ELF-1 (cell line): ENCODE measurements at regions not wholly inside any gene's neighbourhood (a gene's known extent, or its start where the extent isn't known, plus 50 kb on each side); places are given as distances from the start of the nearest gene placed in this dataset.

Experiments
- DNase-seq: peaks from one replicate; pipeline ENCODE4 v3.0.0-alpha.2; 2016; ENCODE audit warnings: low read depth, low spot score

DNA sequence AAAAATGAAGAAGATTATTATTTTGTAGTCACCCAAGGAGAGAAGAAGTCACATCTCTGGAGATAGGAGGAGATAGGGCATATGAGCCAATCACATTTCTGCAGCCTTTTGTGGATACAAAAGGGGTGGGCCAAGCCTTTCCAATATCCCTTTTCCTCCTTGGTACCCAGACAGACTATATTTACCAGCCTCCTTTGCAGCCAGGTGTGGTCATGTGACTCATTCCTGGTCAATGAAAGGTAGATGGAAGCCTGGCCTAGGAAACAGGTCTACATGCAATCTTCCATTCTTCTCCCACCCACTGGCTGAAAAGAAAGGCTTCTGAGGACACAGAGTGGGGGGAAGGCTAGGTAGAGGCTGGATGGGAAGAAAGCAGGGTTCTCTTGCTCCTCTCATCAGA is 58.1 kb upstream of the ERG start:
- no peak for DNase-seq

DNA sequence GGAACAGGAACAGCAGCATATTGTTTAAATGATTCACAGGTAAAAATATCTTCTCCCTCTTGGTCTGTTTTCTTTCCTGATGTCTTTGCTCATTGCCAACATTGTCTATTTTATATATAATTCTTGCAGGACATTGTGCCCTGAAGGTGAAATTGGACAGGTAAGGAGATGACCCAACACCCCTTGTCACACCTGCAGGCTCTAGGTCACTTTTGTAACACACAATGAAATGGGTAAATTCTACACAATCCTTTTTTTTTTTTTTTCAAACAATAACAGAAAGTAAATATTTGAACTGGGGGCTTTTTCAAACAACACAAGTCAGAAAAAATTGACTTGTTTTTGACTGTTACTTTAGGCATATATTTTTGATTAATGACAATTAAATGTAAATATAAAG is 62.9 kb upstream of the ERG start:
- no peak for DNase-seq

DNA sequence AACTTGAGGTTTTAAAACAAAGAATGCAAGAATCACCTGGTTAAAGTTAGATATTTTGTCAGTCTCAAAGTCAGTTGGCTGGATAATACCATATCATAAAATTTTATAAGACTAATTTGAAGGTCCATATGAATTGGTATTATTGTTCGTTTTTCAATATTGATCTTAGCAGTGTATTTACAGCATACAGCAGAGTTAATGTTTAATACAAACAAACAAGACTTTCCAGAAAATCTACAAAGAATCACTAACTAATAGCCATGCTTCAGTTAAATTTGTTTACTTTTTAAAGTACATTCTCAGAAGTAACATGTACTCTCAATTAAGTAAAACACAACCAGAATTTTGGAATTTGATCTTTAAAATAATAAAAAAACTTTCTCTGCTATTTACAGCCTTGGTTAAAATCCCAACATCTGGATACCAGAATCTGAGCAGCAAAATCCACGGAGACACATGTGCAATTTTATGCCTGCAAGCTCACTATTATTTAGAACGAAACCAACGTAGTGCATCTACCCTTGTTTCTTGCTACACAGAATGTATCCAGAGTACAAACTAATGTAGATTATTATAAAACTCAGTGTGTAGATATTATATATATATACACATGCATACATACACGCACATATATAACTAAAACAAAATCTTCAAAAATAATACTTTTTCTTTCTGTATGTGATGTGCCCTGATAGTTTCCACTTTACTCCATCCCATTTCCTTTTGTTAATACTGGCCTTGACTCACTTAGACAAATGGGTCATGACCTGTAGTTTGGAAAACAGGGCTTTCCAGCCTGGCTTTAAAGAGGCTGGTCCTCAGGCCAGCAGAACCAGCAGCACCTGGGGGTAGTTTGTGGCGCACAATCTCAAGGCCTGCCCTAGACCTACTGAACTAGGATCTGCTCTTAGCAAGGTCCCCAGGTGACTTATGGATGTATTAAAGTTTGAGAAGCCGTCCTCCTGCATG is 63.6 kb upstream of the ERG start:
- no peak for DNase-seq

DNA sequence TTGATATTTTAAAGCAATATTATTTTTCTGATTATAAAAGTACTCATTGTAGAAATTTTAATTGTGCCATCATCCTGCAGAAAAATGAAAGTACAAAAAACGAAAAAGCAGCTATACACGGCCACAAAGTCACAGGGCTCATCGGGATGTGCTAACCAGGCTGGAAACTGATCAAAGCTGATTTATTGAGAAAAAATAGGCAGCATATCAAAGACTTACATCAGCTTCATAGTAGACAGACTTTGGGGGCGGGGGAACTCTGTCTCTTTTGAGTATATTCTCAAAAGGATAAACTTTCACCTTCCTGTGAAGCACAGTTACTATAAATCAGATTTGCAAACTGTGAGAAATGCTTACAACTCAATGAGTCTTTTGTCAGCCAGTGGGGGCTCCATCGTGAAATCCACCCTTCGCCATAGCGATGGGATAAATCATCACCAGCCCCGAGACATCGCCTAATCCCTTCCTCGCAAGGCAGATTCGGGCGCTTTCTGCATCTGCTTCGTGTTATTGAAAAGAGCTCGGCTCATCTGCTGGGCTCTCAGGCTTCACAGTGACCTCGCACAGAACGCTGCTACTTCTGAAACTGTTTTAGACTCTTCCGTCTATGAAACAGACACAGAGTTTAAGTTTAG is 69.2 kb upstream of the ERG start:
- peak; percentile 11 for DNase-seq

DNA sequence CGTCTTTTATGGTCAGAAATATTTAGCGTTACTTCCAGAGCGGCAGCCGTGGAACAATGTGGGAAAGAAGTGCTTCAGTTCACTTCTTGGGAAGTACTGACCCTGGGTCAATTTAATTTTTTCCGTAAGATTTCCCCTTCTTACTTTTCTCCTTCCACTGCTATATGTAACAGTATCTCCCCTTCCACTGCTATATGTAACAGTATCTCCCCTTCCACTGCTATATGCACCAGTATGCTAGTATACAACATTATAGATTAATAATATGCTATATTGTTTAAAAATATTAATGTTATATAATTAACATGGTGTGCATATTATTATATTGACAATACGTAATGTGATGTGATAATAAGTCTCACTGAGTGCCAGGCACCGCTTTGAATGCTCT is 69.7 kb upstream of the ERG start:
- DNase-seq = no peak

DNA sequence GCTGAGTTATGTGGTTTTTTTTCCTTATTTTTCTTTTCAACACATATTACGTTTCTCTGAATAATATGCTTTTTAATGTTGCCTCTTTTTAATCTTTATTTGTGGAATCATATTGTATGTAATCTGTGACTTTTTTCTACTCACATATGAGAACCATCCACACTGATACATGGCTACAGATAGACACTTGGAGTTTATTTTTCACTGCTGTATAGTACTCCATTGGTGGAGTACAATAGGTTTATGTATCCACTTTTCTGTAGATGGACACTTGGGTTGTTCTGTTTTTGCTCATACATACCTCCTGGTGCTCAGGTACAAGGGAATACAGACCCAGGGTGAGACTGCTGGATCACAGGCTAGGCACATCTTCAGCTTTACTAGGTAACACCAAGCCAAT is 71.5 kb upstream of the ERG start:
- no peak for DNase-seq

DNA sequence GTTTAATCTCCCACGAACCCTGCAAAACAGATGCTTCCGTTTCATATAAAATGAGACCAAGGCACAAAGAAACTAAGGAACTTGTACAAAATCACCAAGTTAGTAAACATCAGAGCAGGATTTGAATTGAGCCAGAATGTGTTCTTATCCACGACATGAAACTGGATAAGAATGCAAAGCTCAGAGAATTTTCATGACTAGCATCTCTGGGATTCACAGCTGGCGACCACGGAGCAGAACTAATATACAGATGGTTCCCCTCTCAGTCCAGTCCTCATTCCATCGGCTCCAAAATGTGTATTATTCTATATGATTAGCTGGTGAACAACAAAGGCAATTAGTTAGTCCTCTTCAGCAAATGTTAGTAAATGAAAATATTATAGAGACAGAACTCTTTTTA is 72.3 kb upstream of the ERG start:
- DNase-seq = no peak

DNA sequence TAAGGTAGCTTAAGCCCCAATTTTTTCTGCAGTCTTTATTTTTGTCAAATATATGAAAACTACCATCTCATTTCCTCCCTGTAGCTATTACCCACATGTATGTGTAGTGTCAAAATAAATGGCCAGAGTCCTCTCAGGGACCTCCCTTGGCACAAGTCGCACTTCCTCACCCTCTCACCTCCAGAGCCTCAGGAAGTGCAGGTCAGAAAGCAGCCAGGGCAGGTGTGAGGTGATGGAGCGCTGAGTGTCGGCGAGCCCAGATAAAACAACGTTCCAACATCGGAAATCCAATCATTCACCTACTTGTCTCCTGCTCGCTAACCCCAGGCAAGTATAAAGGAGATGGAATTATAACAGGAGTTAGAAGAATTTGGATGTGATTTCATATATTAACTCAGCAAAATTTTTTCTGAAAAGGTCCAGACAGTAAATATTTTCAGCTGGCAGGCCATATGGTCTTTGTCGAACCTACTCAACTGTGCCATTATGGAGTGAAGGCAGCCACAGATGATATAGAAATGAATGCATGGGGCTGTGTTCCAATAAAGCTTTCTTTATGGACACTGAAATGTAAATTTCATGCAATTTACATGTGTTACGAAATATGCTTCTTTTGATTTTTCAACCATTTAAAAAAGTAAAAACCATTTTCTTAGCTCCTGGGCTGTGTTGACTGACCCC is 76.8 kb upstream of the ERG start:
- DNase-seq = no peak

DNA sequence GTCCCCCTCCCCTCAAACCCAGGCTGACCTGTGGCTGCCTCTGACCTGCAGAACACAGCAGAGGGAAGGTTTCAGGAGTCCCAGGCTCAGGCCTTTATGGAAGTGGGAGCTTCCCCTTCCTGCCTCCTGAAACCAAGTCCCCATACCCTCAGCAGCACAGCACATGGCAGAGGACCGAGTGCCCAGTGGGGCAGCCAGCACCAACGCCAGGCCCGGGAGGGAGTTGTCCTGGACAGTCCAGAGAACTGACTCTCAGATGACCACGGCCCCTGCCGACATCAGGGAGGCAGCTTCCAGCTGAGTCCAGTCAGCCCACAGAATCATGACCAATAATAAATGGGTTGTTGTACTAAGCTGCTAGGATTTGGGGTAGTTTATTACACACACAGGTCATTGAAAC is 79.6 kb upstream of the ERG start:
- no peak for DNase-seq

DNA sequence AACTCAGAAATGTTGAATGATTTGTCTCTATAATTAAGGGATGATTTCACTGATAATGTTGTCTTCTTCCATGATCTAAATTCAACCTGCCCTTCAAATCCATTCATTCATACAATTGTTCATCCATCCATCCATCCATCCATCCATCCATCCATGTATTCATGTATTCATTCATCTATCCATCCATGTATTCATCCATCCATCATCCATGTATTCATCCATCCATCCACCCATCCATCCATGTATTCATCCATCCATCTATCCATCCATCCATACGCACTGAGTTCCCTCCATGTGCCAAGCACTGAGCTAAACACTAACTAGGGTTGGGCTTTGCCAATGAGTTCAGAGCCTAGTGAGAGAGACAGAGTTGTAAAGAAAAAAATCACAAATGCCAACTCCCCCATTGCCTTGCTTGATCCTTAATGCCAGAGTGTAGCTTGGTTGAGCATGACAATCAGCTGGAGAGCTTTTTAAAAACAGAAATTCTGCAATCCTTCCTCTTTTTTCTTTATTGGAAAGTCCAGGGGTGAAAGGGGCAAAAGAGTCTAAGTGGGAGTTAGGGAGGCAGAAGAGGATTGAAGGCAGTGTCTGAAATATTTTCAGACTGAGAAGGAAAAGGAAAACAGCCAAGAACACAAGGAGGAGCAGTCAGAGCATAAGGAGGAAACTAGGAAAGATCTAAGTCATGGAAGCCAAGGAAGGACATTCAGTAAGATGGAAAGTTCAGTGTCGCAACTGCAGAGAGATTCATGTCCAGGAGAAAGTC is 92.4 kb upstream of the ERG start:
- no peak for DNase-seq

DNA sequence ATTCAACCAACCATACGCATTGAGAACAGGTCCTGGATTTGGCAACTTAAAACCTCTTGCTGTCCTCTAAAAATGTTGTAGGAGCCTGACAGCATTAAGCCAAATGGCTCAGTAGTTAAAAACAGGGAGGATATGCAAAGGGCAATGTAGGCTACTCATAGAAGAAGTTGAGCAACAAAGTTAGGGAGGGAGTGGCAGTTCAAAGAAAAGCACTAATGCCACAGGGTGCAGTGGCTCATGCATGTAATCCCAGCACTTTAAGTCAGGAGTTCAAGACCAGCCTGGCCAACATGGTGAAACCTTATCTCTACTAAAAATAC is 92.9 kb upstream of the ERG start:
- no peak for DNase-seq

DNA sequence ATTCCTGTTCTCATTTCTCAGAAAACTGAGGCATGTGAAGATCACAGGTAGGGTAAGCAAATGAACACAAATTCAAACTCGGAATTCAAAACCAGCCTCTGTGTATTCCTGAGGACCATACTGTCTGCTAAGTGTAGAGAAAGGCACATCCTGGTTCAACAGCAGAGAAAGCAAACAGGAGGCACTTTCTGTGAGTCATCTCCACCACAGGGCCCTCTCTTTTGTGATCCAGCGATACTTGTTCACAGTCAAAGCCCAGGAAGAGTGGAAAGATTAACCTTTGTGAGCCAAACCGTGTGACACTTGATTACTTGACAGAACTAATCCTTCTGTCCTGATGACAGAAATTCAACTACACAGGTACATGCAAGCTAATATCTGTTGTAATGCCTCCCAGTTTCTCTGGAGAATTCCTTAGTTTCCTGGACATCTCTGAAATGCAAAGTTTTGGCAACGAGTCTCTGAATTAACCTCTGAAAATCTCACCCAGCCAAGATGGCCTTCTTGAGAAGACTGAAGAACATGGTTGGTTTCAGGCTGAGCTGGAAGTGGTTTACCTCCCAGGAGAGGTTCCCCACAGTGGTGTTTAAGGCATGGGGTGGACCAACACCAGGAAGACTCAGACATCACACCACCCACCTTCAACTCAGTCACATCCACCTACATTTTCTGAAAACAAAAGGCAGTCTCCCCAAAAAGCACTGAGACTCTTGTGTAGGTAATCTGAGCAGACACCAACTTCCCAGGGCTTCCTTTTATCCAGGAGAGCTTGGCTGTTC is 98.2 kb upstream of the ERG start:
- DNase-seq = no peak

DNA sequence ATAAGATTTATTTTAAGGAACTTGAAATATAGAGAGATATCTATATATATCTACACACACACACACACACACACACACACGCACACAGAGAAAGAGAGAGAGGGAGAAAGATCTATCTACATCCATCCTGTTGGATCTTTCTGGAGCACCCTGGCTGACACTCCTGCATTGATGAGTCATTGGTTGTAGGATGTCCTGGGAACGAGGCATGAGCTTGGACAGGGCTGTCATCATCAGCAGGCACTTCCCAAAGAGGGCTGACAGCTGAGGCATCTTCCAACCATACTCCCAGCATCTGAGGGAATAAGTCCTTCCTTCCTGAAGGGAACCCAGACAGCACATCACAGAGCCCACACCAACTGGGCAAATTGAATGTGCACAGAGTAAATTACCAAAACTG is 99.1 kb upstream of the ERG start:
- no peak for DNase-seq

DNA sequence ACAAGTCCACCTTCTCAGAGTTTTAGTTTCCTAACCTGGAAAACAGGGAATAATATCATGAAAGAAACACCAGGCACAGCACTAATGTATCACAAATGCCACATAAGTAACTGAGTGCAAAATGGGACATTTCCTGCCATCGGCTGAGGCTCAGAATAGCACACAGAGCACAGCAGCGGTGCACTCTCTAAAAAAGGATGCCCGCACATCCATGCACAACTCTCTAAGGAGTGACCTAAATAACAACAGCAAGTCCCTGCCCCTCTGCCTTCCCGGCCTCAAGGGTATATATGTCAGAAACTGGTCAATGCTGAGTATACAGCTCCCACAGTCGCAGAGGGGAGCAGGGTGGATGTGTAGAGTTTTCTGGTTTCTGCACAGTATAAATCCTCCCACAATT is 100.1 kb upstream of the ERG start:
- no peak for DNase-seq

DNA sequence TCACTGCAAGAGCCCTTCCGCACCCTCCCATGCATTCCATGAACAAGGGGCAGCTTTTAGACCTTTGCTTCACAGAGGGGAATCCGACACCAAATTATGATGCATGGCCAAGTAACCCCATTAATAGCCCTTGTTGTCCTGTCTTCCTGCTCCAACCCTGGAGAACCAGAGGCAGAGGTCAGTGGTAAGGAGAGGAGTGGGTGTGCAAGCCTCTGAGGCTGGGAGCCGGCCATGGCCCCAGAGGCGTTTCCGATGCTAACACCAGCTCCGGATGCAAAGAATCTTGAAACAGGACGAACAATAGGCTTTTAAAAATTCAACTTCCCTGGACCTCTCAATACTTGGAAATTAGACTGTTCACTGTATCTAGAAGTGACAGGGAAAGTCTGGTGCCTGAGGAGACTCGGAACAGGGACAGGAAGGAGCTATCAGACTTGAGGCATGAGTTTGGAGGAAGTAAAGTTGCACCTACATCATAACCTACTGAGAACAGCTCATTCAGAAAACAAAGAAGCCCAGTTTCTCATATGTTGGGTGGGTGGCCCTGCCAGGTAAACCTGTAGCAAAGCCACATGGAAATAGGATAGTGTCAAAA is 101.2 kb upstream of the ERG start:
- DNase-seq = no peak

DNA sequence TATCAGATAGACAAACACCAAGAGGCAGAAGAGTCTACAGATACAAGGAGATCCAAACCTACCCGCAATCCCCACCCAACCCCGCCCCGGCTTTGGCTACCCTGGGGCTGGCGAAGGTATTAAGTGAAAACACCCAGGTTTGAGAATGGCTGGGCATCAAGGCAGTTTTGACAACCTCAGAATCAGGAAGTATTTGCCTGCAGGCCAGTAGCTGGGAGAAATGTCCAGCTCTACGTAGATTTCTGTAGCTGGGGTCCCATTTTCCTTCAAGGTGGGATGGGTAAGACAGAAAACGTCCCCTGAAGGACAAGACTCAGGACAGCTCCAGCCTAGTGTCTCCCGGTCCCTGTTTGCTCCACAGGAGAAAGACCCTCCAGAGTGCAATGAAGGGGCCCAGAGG is 101.8 kb upstream of the ERG start:
- DNase-seq = no peak

DNA sequence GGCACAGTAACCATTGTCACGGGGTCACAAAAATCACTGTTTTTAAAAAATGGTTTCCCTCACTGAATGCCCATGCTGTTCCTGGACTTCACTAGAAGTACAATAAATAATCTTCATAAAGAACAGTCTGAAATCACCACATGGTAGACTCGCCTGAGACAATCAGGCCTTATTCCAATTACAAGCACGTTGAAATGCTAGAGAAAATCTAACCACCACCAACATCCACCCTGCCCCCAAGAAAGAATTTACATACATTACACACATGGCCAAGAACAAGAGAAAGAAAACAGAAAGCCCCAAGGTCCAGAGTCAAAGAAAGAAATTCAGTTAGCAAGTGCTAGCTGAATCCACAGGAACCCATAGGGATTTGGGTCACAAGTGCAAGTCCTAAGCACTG is 107.0 kb upstream of the ERG start:
- DNase-seq = no peak

DNA sequence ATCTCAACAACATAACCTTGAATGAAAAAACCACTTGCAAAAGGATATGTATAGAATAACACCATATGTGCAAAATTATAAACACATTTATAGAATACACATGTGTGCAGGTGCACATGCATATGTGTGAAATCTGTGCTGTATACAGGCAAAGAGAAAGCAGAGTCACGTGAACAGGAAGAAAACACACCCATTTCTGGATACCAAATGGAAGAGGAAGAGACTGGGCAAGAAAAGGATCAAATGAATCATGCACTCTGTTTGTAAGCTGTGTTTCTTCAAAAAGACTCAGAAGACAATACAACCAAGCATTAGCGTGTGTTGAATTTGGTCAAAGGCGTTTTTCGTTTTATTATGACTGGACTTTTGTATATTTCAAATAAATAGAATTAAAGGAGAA is 111.3 kb upstream of the ERG start:
- no peak for DNase-seq

DNA sequence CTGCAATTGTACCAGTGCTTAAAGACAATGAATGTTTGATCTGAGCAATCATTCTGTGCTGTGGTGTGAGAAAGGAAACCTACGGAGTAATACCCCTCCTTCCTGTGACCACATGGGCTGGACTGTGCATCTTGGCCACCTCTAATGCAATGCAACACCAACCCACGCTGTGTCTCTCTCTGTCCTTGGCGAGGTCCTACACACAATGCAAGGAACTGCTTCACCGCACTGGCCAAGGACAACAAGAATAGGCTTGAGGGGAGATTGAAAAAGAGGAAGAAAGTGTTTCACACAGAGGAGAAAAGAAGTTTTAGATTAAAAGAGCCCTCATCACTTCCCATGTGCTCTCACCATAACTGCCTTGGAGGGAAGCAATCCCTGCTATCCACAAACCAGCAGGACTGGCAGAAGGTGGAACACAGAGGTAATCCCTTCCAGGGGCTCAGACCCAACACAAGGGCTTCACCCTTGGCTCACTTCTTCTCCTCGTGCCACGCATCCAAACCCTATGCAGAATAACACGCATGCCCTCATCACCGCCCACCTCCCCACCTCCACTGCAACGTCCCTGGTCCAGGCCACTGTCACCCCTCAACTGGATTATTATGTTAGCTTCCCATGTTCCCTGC is 112.5 kb upstream of the ERG start:
- DNase-seq = no peak

DNA sequence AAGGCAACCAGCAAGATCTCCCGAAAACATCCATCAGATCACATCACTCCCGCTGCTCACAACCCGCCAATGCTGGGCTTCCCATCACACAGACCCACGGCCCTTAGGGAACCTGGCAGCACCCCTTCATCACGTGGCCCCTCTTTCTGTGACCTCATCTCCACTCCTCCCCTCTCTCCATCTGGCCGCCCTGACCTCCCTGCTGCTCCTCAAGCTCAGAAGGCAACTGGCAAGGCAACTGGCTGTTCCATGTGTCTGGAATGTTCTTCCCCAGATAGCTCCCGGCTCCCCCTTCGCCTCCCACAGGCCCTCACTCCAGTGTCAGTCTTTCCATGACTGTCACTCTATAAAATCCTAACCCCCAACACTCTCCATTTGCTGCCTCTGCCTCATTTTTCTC is 113.0 kb upstream of the ERG start:
- DNase-seq = no peak

DNA sequence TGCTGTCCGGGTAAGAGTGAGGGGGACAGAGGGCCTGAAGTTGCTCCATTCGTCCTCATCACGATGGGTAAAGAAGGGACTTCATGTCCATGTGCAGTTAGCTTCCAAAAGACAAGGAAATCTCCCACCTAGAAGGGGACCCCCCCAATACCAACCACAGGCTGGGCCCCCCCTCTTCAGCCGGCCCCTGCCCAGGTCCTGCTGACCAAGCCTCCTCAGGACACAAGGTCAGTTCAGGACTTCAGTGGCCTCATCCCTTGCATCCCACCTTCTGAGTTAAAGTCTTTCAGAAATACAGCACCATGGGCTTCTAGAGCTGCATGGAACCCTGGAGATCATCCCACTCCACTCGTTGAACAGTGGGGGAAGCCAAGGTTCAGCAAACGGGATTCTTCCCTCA is 115.4 kb upstream of the ERG start:
- no peak for DNase-seq
